CD4-positive, alpha-beta T cell treated with Interferon gamma for 1 hour (primary cell): ENCODE measurements at regions not wholly inside any gene's neighbourhood (a gene's known extent, or its start where the extent isn't known, plus 50 kb on each side); places are given as distances from the start of the nearest gene placed in this dataset.
A peak's percentile ranks its signal among the peaks of the same experiment; 100 is the strongest.

Source experiments
- DNase-seq: peaks from one replicate; pipeline ENCODE4 v3.0.0-alpha.2; 2020

DNA sequence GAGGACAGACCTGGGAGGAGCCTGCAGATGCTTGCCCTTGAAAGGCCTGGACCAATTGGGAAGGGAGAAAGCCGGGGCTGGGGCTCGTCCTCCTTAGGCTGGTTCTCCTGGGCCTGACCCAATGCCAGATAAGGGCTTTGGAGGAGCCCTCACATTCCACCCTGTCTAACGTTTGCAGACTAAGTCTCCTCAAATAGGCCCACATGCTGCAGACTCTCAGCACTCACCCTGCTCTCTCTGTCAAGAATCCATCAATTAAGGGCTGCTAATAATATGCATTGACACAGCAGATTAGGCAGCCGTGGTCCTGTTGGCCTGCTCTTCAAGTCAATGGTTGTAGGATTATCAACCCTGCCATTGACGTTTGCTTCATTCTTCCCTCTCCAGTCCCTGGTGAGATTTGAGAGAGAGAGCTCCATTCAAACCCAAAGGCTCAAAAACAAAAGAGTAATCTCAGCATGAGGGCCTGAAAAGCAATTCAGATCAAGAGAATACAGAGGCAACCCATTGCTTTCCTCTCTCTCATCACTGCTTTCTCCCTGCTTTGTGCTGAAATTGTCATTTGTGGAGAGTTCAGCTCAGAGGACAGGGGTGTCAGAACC is 167.6 kb downstream of the INSIG2 start:
- no peak for DNase-seq

DNA sequence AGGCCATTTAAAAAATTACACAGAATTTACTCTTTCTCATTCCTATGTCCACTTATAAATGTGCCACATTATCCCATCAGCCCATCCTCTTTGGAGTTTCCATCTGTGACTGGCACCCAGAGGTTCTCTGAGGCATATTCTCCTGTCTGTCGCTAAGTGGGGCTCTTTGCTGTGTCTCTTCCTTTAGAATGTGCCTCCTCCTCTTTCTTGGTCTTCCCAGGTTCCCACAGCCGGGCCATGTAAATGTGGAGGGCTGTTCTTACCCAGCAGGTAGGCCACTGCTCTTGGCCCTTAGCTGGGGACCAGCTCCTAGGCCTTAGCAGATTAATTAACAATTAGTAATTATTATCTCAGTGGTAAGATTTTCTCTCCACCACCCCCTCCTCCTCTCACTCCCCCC is 167.0 kb downstream of the INSIG2 start:
- DNase-seq = no peak

DNA sequence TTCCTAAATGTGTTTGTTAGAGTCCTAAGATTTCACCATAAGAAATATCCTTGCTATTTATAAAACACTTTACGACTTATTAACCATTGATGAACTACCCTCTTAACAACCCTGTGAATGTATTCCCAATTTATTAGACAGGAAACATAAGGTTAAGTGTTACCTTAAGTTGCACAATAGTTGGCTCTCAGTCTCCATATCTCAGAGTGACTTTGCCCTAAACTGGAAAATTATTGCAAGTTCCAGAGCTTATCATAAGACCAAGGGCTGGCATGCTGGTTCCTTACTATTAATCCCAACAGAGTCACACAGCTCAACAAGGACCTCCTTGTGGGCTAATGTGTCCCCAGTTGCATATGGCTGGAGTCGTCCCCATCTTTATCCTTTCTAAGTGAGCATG is 165.8 kb downstream of the INSIG2 start:
- DNase-seq = no peak

DNA sequence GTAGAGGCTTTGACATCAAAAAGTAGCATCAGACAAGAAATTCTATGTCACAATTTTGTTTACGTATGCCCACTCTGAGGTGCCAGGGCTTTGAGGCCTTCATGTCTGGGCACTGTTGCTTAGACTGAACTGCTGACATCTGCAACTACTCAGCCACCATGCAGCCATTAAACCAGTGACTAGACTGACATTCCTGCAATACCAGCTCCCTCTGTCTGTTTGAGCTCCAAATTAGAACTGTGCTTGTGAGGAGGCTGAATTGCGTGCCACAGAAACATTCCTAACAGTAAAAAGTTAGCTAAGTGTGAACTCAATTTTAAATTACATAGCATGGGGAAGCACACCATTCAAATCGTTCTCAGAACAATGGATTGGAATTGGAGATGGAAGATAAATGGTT is 163.2 kb downstream of the INSIG2 start:
- DNase-seq = no peak

DNA sequence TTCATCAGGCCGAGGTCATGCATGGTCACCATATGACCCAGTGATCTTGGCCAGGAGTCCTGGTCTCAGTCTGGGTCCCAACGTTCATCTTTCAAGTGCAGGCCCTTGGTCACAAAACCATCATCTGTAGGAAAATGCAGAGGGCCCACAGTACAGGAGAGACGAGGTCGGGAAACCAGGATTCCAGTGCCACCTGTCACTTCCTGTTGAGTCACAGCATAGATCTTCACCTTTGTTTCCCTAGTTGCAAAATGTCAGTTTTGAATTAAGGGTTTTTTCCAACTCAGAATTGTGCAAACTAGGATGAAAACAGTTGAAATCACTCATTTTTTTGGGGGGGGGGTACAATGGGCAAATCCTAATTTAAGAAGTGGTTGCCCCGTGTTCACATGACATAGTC is 162.2 kb downstream of the INSIG2 start:
- no peak for DNase-seq

DNA sequence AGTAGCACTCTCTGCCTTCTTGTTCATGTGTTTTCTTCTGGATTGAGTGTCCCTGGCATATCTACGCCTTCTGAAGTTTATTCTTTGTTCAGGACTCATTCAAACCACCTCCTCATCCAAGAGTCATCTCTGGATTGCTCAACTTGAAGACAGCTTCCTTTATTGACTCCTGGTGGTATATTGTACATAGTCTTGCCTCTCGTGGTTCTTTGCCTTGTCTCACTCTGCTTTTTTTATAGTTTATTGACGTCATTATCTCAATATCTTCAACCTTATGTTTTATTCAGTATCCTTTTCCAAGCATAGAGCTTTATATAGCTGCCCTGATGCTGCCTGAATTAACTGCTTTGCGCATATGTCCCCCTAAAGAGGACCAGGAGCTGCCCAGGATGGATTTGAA is 161.7 kb downstream of the INSIG2 start:
- DNase-seq = no peak

DNA sequence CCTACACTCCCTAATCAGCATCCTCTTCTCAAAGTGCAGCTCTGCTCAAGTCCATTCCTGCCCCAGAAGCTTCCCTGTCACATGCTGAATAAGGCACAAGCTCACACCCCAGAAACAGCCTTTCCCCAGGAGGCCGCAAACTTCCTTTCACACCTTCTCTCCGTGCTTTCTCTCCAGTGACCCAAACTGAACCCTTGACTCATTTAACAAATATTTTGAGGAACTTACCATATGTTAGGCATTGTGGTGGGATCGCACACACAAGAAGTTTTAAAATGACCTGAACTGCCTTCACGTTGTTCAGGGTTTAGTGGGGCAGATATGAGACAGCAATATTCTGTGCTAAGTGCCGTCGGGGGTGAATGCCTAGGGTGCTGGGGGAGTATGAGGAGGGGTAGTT is 161.3 kb downstream of the INSIG2 start:
- DNase-seq = no peak

DNA sequence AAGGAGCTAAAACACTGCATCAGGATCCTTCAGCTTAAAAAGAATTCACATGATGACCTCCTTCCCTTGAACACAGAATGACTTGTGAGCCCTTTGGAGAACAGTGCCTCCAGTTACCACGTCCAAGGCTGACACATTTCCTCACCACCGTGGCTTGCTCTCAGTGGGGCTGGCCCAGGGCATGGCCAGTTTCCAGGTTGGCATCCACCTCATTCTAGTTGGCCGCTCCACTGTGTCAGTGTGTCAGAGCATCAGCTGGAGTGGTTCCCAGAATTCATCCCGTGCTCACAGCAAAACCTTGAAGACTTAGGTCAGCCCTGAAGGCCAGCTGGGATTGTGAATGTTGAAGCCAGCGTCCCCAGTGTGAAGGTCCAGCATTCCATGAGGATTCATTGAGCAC is 158.5 kb downstream of the INSIG2 start:
- DNase-seq = no peak

DNA sequence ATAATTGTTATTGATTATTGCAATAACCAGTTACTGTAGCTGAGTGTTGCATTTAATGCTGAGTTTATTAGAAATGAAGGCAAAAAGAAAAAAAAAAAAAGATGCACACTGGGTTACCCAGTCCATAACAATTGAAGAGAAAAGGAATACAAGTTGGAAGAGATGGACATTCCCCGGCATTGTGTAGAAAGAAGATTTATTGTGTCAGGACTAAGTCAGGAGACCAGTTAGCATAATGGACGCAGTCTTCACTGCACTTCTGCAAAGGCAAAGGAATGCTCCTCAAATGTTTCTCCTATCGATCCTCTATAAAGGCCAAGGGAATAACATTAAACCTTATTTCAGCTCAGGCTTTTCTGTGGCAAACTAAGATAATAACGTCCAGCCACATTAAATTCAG is 157.8 kb downstream of the INSIG2 start:
- DNase-seq = no peak

DNA sequence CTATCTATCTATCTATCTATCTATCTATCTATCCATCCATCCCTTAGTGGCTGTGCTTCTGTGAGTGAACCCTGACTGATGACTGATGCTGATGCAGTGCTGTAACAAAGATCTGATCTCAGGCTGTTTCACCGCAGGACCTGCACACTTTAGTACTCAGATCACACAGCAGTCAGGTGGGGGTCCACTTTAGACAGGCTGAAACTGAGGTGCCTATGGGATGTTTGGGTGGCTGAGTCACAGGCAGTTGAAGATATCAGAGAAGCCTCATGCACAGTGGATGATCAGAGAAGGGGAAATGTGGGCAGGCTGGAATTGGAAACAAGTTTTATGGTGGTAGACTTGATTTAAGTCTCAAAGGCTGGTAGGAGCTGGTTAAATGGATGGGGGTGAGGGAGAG is 156.4 kb downstream of the INSIG2 start:
- DNase-seq = no peak

DNA sequence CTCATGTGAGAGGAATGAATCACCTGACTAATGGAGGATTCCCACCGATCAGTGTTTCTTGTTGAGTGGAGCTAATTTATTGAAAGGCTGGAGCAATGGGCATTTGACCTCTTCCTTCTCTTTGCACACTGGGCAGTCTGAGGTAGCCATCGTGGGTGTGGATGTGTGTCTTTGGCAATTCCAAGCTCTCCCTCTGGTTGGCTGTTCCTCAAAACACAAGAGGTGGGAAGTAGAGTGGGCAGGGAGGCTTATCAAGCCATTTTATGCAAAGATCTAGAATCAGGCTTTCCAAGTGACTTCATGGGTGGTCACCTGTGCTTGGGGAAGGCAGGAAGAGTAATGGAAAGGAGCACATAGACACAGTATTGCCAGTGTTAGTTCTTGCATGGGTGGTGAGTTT is 154.8 kb downstream of the INSIG2 start:
- DNase-seq = no peak

DNA sequence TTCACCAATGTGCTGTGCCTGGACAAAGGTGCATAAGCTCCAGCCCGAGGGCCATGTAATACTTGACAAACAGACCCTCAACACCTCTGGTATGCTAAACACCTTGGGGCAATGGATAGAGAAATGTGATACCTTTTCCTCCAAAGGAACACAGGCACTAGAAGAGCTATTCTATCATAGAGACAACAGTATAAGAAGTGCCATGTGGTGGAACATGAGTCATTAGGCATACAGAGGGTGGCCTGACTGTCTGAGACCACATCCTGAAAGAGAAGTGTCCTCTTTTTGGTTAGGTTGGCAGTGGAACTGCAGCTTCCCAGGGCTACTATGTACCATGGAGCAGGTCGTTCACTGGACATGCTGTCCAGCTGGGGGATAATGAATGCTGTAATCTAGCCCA is 153.9 kb downstream of the INSIG2 start:
- no peak for DNase-seq

DNA sequence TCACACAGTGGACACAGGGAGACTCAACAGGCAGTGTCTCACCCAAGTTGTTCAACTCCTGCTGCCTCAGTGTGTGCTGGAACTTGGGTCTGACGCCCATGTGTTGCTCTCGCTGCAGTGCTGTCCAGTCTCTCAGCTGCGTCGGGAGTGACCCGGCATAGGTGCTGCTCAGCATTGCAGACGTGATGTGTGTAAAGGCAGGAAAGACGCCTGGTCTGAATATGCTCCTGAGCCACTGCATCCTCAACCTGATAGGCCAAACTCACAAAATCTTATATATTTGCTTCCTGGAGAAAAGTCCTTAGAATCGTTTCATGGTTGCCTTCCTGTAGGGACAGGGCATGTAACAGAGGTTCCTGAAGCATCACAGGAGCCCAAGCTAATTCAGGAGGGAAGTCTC is 152.9 kb downstream of the INSIG2 start:
- DNase-seq = no peak

DNA sequence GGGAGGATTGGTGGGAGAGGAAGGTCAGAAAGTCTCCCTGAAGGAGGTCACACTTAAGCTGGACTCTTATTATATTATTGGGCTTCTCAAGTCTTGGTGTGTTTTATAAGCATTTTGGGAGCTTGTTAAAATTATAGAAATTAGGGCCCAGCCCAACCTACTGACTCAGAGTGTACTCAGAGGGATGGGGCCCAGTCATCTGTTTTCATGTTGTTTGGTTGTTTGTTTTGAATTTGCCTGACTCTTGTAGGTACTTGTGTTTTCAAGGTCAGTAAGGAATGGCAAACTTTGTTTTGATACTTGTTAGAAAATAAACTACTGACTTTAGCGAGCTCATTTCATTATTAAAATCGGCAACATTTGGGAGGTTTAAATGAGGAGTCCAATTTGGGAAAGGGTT is 152.0 kb downstream of the INSIG2 start:
- no peak for DNase-seq

DNA sequence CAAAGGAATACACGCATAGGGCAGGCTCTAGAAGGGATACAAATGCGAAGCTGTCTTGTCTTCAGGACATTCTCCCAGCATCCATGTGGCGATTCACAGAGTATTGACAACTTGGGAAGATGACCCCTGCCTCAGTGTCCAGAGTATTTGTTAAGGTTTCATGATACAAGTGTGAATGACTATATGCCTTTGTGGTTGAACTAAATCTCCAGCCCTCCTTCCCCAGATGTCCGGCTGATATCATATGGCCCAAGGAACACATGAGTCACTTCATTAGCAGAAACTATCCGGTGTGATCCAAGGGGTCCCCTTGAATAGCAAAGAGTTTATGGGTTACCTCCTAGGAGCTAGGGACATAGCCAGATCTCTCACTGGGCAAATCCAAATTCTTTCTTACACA is 151.0 kb downstream of the INSIG2 start:
- DNase-seq = no peak

DNA sequence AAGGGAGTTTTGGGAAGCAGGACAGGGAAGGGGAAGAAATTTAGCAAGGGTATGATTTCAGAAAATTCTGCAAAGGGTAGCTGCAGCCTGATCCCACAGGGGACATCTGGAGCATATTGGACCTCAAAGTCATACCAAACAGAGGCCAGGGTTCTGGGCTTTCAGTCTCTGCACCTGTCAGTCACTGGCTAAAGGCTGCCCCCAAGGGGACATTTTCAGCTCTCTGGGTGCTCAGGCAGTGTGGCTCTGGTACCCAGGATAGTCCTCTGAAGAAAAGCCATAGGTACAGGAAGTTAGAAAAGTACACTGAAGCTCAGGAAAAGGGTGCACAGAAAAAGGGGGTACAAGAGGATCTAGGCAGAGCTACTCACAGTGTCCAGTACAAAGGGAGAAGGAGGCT is 149.2 kb downstream of the INSIG2 start:
- no peak for DNase-seq

DNA sequence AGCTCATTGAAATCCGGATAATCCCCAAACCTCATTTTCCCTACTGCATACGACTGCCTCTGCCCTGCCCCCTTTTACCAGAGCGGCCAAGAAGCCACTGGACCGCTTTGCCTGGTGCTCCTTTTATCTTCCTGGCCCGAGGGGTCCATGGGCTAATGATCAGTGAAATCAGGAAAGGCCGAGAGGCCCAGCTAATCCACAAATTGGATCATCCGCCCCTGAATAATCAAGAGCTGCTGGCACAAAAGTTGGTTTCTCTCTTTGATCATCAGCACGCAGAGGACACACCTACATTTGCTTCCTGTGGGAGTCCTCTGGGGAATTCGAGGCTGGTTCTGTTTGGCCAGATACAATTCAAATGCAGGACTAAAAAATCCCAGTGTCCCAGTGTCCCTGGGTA is 144.5 kb downstream of the INSIG2 start:
- no peak for DNase-seq

DNA sequence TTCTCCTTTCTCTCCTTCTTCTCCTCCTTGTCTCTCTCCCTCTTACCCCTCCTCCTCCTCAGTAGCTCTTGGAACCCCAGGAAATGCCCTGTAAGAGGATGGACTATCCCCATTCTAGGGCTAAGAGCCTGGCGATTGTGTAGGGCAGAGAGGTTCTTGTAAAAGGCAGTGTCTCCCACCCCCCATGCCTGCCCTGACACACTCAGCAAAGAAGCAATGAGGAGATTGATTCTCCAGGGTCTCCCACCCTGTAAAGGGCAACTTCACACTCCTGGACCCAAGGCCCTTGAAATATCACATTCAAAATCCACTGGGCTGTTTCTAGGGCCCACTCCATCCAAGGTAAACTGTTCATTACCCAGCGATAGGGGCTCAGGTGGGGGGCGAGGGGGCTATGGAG is 144.1 kb downstream of the INSIG2 start:
- DNase-seq = no peak

DNA sequence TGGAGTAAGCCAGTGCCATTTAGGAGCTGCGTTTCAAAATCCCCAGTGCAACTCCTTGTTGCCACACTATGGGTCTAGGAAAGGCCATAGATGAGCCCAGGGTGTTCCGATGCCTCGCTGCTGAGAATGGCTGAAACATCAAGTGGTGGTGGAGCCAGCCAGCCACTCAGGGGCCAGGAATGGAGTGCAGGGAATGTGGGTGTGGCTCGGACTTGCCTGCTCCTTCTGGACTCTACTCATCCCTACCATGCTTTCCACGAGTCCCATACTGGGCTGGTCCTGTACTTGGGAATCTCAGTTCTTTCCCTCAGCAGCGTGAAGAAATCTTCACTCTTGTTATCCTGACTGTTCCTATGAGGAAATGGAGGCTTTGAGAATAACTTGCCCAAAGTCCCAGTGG is 143.5 kb downstream of the INSIG2 start:
- DNase-seq = no peak

DNA sequence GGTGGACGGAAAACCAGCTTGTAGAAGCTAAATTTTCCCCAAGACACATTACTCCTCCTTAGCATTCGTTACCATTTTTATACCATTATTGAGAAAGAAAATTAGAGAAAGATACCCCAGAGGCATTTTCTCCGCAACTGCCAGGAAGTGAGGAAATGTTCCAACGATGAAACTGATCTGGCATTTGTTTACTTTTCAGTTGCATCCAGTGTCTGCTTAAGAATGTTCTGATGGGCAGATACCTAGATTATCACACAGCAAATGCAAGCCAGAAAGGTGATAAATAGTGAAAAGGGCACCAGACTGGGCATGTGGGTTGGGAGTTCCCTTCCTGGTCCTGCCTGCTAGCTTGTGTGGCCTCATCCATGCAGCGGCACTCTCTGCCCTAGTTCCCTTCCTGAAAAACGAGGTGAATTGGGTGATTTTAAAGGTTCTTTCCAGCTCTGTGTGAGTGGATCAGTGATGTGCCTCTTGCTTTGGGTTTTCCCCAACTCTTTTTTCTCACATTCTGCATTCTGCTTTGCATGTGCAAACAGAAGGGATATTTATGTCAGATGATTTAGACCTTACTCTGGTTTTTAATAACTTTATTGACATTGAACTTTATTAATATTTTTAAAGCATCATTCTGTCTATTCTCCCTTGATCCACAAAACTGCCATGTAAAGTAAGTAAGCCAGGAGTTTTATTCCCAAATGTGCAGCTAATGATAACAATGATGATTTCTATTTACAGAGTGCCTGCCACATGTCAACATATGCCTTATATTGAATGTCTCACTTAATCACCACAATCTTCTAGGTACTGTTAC is 139.6 kb downstream of the INSIG2 start:
- DNase-seq = no peak

DNA sequence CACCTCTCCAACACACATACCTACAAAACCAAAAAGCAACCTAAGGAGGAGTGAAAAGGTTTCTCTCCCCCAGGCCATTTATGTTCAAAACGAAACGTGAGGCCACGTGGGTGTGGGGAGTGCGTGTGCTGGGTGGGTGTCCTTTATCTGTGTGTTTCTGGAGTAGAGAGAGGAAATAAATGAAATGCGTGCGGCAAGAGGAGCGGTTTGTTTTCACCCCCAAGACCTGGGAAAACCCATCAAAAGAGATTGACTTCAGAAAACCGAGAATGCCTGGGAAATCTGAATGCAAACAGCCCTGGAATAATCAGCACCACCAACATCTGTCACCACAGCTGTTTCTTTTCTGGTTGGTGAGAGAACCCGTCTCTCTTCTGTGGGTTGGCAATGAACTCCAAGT is 137.4 kb downstream of the INSIG2 start:
- DNase-seq = no peak

DNA sequence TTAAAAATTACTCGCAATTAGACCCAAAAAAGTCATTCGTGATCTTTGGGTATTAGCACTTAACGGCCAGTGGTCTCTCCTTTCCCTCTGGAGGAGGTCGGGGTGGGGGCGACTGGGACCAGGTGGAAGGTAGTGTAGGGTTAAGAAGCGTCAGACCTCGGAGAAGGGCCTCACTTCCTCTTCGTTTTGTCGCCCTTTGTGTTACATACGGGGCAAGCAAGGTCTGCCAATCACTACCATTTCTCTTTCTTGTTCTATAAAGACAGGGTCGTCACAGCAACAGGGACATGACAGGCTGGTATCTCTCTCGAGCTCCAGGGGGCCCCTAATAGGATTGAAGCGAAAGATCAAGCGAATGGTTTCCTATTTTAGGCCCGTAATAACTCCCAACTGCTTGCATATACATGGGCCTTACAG is 136.6 kb downstream of the INSIG2 start:
- DNase-seq = peak; percentile 46

DNA sequence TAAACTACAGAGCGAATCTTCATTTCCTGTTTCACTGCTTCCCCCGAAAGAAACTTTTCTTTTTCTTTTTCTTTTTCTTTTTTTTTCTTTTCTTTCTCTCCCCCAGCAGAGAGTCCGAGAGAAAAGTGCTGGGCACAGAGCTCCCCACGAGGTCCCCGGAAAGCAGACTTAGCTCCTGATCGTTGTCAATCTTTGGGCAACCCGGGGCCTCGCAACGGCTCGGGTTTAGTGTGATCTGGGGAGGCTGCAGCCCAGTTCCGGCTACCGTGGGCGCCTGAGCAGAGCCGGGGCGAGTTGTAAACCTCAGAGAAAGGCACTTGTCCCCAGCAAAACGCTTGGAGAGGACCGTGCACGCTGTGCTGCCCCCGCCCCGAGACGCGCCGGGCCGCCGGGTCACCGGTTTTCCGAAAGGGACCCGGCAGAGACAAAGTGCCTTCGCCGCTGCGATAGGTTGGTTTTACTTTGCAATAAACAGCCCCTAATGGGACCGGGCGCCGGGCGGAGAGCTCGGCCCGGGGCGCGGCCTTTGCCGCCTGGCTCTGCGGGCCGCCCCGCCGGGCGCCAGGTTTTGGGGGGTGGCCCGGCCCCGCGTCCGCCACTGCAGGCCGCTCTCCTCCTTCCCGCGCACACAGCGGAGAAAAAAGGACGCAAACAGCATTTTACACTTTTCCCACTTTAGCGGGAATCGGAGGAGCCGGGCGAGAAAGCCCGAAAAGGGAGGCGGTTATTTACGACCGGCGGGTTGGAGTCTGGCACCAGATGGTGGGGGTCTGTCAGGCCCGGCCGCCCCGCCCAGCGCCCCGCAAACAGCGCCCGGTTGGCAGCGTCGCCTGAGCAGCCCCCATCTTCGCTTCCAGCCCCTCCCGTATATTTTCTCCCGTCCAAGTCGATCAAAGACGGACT is 136.0 kb downstream of the INSIG2 start:
- peak; percentile 19 for DNase-seq

DNA sequence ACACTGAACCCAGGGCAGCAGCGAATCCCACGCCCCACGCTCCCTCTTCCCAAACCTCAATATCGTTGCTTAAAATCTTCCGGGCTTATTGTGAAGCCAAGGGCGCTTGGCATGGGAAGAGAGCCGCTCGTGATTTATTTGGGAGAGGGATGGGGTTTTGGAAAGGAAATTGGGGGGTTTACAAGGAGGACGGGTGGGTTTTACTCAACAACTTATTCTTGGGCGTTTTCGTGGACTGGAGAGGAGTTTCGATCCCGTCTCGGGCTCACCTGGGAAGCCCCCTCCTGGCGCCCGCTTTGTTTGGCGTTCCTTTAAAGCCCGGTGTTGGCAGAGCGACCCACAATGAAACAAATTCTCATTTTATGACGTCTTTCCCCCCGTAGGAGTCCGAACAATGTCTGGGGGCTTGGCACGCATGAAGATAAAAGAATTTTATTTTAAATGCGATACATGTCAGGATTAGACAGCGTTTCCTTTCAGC is 135.3 kb downstream of the INSIG2 start:
- DNase-seq = peak; percentile 15
